GM18505 (cell line): ENCODE measurements at regions not wholly inside any gene's neighbourhood (a gene's known extent, or its start where the extent isn't known, plus 50 kb on each side); places are given as distances from the start of the nearest gene placed in this dataset.
"Not testable (repeated sequence)": the region's sequence is repeated elsewhere in the genome, so short reads cannot be mapped to it uniquely, and the experiment has no call there.

Experiments
- ATAC-seq: cut with Tn5 transposase; IDR thresholded peaks from one replicate; pipeline ENCODE4 v1.9.1; 2021; ENCODE audit not compliant: unreplicated experiment
- POLR2A ChIP-seq: IDR thresholded peaks from 4 replicates; pipeline ENCODE4 v1.6.1; 2011; ENCODE audit warnings: borderline replicate concordance; ENCODE audit not compliant: insufficient read depth, insufficient read length; ENCODE audit errors: extremely low read depth

DNA sequence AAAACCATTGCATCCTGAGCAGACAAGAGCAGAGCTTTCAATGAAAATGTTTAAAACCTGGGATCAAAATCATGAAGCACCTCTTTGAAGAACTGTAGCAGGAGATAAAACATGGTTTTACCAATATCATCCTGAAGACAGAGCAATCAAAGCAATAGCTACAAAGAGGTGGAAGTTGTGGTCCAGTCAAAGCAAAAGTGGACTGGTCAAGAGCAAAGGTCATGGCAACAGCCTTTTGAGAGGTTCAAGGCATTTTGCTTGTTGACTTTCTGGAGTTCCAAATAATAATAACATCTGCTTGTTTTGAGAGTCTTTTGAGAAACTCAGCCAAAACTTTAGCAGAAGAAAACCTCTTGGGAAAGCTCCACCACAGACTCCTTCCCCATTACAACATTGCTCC lies 893.9 kb upstream of the POT1 start:
- no peak for TF ChIP-seq POLR2A
- ATAC-seq = no peak

DNA sequence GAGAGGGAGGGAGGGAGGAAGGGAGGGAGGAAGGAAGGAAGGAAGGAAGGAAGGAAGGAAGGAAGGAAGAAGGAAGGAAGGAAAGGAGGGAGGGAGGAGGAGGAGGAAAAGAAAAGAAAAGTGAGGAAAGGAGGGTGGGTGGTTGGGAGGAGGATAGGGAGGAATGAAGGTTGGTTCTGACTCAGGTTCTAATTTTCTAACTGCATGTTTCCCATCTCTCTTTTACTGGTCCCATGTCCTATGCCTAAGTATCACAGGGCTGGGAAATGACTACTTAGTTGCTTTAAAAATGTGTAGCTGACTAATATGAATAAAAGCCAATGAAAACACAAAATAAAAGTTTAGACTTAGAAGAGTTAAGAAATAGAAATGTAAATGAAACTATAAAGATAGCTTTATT lies 890.9 kb upstream of the POT1 start:
- no peak for ATAC-seq

DNA sequence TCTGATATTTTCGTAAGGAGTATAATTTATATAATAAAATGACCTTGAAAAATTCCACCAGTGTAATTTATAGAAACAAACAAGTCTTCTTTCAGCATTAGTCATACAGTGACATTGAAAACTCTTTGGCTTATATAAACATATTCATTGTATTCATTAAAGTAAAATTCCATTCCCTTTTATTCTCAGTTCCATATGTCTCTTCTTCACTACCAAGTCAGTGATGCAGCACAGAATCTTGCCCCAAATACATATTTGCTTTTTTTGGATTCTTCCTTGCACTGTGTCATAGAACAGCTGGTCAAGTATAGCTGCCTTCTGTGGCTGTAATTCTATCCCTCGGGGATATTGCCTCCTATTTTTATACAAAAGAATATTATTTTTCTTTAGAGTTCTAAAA lies 884.5 kb upstream of the POT1 start:
- TF ChIP-seq POLR2A = no peak
- no peak for ATAC-seq

More for the DNA sequence above, 890.9 kb upstream of the POT1 start:
- TF ChIP-seq POLR2A = no peak

DNA sequence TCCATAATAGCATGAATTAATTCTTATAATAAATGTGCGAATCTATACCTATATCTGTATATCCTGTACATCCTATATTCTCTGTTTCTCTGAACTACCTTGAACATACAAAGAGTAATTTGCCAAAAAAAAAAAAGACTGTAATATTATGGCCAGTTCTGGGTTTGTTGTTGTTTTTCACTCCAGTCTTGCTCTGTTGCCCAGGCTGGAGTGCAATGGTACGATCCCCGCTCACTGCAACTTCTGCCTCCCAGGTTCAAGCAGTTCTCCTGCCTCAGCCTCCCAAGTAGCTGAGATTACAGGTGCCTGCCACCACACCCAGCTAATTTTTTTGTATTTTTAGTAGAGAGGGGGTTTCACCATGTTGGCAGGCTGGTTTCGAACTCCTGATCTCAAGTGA lies 876.9 kb upstream of the POT1 start:
- ATAC-seq = not testable (repeated sequence)

DNA sequence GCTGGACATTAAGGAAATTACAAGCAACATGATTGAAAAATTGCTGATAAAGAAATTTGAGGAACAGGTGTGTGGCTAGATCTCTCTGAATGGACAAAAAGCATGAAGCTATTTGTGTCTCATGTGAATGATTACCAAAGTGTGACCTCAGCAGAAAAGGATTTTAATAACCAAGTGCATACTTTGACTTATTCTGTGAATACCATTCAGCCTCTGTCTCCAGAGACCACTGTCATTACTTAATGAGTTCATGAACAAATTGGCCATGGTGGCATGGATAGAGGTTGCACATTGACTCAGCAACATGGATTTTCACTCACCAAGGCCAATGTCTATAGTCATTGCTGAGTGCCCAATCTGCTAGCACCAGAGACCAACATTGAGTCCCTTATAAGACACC lies 874.6 kb upstream of the POT1 start:
- ATAC-seq = no peak
- TF ChIP-seq POLR2A = no peak

DNA sequence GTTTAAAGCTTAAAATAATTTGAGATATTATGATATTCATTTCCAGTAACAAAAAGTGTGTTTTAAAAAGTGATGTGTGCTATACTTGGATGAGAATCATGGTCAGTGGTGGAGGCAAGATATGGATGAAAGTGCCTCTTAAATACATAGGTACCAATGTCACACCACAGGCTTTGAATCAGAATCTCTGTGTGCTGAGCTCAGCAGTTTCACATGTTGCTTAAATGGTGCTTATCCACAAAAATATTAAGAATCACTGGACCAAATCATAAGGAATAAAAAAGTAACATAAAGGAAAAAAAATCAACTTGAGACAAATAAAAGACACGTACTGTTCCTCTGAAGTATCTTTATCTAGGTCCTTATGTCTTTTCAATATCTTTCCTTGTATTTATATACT lies 850.5 kb upstream of the POT1 start:
- TF ChIP-seq POLR2A = no peak
- ATAC-seq = no peak

- TF ChIP-seq POLR2A = no peak
- ATAC-seq = no peak
Measured at GRCh38 chr7:125775317-125775716, 845.7 kb upstream of the POT1 start.

GRCh38 chr7:125773113-125773785 lies 843.6 kb upstream of the POT1 start:
- no peak for TF ChIP-seq POLR2A

GRCh38 chr7:125747966-125748365 lies 818.3 kb upstream of the POT1 start:
- no peak for TF ChIP-seq POLR2A
- ATAC-seq = no peak

More at GRCh38 chr7:125773113-125773785, 843.6 kb upstream of the POT1 start:
- no peak for ATAC-seq

DNA sequence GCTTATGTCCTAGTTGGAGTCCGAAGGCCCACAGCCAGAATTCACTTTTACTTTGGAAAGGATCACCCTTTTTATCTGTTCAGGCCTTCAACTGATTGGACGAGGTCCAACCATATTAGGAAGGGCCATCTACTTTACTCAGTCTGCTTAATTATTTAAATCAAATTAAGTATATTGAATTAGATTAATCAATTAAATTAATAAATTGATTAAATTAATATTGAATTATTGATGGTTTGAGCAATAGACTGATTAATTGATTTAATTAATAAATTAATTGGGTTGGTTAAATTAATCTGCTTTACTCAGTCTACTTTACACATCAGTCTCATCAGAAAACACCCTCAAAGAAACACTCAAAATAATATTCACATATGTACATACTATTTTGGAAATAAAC lies 816.9 kb upstream of the POT1 start:
- no peak for TF ChIP-seq POLR2A
- no peak for ATAC-seq

- ATAC-seq = no peak
- TF ChIP-seq POLR2A = no peak
Measured at GRCh38 chr7:125727215-125727614, 797.6 kb upstream of the POT1 start.

GRCh38 chr7:125695626-125696025 lies 766.0 kb upstream of the POT1 start:
- no peak for TF ChIP-seq POLR2A
- ATAC-seq = no peak

DNA sequence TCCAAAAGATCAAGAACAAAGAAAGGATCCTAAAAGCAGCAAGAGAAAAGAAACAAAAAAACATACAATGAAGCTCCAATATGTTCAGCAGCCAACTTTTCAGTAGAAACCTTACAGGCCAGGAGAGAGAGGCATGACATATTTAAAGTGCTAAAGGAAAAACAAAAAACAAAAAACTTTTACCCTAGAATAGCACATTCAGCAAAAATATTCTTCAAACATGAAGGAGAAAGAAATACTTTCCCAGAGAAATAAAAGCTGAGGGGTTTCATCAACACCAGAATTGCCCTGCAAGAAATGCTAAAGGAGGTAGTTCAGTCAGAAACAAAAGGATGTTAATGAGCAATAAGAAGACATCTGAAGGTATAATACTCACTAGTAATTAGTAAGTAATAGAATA lies 753.5 kb upstream of the POT1 start:
- TF ChIP-seq POLR2A = no peak

DNA sequence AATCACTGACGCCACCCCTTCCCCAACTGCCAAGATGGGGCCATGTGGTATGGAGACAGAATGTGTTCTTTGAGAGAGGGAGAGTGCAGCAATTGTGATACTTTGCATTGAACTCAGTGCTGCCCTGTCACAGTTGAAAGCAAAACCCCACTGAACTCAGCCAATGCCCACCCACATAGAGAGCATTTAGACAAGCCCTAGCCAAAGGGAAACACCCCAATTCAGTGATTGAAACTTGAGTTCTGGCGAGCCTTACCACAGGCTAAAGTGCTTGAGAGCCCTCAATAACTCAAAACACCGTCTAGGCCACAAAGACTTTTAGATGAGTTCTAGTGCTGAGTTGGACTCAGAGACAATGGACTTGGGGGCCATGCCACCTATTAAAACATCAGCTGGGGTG lies 751.9 kb upstream of the POT1 start:
- no peak for TF ChIP-seq POLR2A
- no peak for ATAC-seq

More for the DNA sequence above, 753.5 kb upstream of the POT1 start:
- no peak for ATAC-seq

DNA sequence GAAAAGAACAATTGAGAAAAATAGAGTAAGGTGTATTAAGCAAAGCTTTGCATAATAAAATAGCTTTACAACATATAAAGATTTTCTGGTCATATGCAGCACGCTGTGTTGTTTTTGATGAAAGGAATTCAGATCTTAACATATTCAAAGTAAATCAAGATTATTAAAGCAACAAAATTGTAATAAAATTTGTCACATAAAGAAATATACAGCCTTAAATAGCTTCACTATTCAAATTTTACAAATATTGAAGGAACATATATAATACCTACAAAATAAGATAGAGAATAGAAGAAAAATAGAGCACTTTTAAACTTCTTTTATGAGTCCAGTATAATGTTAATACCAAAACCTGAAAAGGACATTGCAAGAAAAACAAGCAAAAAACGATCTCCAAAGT lies 749.1 kb upstream of the POT1 start:
- no peak for TF ChIP-seq POLR2A
- ATAC-seq = no peak
